ENCODE measurements at regions not wholly inside any gene's neighbourhood (a gene's known extent, or its start where the extent isn't known, plus 50 kb on each side); places are given as distances from the start of the nearest gene placed in this dataset.
"Not testable (repeated sequence)": the region's sequence is repeated elsewhere in the genome, so short reads cannot be mapped to it uniquely, and the experiment has no call there.

DNA sequence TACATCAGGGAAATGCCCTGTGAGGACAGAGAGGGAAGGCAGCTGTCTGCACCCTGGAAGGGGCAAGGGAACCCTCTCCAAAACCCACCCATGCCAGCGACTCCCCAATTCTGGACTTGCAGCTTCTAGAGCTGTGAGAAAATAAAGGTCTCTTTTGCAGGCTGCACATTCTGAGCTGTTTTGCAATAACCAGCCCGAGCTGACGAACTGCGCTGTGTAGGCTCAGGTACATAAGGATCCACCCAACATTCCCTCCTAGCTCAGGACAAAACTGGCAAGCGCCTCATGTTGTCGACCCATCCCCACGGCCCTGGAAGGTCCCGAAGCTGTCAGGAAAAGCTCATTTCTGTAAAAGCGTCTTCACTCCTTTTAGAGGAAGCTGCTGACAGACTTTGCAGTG lies 271.8 kb downstream of the CRLF2 start:
- no peak for DNase-seq

DNA sequence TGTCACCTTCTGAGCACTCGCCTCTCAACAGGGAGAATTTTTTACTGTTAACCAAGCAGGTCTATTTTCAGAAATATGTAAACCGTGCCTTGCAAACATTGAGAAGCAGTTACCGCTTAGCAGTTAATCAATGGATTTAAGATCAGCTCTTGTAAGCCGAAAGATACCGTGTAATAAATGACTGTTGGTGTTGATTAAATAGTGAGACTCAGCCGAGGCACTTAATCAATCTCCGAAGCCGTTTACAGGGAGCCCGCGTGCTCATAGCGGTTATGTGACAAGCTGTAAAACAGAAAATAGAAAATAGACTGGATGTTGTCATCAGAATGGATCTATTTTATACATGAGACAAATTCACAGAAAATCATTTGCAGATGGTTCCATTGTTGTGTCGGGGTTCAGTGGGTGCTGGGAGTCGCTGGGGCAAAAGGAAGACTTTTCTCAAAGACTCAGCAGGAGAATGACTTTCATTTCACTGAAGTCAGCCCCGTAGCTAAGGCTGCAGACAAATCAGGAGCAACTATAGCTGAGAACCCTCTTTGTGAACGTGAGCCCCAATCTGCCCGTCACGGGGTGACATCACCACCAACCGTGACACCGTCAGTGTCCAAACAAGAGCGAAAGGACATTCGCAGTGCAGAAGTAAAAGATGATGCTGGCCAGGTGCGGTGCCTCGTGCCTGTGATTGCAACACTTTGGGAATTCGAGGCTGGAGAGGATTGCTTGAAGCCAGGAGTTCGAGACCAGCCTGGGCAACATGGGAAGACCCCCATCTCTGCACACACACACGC lies 275.3 kb downstream of the CRLF2 start:
- DNase-seq = no peak

DNA sequence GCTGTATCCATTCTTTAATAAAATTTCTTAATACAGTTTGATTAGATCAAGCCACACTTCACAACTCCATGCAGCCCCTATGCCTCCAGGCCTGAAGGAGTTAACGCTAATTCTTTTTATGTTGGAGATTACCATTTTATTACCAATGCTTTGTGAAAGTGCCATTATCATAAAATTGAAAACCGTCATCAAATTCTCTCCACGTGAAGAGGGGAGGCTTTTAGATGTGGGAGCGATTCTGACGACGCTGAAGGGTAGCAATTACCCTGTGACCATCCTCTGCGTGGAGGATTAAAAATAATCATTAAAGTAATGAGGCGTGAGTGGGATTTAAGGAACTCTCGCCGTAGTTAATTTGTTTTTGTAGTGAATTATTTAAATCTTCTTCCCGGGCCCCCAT lies 278.8 kb downstream of the CRLF2 start:
- no peak for DNase-seq

DNA sequence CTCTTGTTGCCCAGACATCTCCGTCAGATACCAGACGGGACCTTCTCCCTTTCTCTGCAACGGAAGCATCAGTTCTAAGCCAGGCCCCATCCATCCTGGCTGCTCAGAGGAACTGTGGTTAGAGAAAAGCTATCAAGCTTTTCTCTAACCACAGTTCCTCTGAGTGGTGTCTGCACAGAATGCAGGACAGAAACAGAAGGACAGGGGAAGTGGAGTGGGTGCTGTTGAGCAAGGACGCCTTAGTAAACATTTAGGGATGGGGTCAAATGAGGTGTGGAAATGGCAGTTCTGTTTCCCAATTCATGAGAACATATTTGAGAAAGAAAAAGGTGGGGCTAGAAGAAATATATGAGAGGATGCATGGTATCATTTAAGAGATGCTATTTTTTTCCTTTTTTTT lies 283.8 kb downstream of the CRLF2 start:
- no peak for DNase-seq

GRCh38 chrX:926991-927390 lies 285.5 kb downstream of the CRLF2 start:
- no peak for DNase-seq

DNA sequence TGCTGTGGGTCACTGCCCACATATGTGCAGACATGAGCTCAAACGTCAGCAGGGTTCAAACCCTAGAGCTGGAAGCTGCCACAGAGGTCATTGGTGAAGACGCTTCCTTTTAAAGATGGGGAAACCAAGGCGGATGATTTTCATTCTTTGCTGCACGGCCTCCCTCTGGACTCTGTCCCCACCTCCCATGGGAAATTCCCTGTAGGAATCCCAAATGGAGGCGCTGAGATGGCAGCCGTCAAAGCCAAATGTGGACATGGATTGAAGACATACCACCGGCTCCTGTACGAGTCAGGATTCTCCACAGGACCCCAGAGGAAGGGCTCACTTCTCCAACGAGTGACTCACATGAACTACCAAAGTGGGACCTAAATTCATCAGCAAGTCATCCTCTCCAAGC lies 286.4 kb downstream of the CRLF2 start:
- no peak for DNase-seq

DNA sequence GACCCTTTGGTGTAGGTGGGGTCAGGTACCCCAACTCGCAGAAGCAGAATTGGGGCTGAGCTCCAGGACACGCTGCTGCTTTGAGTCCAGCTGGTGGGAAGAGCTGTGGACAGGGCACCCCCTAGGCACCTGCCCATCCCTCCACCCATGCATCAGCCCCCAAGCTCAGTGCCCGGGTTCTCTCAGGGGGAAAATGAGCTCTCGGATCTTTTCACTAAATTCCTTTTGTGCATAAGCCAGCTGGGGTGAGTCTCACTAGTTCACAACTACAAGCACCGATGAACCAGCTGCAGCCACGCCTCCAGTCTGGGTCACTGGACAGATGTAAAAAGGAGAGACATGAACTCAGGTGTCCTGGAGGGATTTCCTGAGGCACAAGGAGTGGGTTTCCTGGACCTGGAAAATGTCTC lies 286.8 kb downstream of the CRLF2 start:
- DNase-seq = no peak

DNA sequence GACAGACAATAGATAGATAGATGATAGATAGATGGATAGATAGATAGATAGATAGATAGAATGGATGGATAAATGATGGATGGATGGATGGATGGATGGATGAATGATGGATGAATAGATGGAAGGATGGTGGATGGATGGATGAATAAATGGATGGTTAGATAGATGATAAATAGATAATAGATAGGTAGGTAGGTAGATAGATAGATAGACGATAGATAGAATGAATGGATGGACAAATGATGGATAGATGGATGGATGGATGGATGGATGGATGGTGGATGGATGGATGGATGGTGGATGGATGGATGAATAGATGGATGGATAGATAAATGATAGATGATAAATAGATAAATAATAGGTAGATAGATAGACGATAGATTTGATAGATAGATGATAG lies 287.4 kb downstream of the CRLF2 start:
- no peak for DNase-seq

DNA sequence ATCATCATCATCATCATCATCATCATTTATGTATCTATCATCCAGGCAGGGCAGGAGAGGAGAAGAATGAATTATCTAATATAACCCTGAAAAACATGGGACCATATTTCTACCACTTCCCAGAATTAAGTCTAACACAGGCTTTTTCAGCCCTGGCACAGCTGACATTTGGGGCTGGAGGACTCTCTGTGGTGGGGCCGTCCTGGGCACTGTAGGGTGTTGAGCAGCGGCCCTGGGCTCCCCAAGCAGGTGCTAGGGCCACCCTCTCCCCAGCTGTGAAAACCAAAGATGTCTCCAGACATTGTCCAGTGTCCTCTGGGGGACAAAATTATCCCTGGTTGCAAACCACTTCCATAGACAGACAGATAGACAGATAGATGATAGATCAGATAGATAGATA lies 288.4 kb downstream of the CRLF2 start:
- DNase-seq = no peak

DNA sequence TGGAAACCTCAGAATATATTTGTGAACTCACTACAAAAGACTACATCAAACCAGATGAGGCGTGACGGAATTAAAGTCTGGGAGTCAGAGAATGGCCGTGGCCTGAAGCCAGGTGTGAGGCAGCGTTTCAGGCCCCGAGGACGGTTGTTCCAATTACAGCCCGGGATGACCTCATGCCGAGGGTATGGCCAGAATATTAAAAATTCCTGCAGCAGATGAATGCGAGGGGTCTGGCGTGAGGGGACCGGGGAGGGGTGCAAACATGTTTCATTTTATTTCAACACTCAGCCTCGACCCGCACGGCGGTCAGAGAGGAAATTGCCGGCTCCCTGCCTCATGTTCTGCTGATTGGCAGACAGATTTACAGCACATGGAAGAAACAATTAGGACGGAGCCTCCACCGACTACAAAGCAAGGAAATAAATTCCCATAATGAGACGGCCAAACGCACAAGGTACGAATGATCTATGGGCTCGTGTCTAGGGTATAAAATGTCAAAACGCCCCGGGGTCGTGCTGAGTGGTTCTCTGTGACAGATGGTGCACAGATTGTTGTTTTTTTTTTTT lies 289.7 kb downstream of the SHOX start:
- no peak for DNase-seq

DNA sequence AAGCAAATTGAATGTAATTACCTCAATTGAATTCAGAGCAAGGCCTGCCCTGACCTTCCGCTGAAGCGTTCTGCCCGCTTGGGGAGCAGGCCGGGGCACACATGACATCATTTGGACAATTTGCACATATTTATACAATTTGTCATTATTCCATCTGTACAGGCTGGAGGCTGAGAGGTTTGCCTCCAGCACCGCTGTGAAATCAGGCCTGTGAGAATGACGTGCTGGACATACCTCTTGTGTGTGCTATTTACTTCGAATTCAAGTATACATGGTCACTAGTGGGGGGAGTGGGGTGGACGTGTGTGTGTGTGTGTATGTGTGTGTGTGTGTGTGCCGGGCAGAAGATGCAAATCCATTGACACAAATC lies 285.6 kb downstream of the SHOX start:
- DNase-seq = no peak

- no peak for DNase-seq
Observed at GRCh38 chrX:915427-916229, 285.0 kb downstream of the SHOX start.

- DNase-seq = no peak
Observed at GRCh38 chrX:914206-914605, 283.6 kb downstream of the SHOX start.

- no peak for DNase-seq
Observed at GRCh38 chrX:912677-913076, 282.1 kb downstream of the SHOX start.

DNA sequence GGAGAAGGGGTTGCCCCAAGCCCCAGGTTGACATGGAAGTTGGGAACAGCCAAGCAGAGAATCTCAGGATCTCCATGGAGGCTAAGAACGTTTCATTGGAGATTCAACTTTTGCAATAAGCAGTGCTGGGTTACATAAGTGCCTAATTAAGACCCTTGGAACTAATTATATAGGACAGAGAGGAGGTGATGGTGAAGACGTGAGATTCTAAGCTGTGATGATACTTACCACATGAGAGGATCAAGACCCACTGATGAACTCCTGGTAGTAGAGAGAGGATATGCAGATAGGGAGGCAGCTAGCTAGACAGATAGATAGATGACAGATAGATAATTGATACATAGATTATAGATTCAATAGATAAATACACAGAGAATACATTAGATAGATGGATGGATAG lies 278.5 kb downstream of the SHOX start:
- DNase-seq = not testable (repeated sequence)

- no peak for DNase-seq
Observed at GRCh38 chrX:906586-906985, 276.0 kb downstream of the SHOX start.

DNA sequence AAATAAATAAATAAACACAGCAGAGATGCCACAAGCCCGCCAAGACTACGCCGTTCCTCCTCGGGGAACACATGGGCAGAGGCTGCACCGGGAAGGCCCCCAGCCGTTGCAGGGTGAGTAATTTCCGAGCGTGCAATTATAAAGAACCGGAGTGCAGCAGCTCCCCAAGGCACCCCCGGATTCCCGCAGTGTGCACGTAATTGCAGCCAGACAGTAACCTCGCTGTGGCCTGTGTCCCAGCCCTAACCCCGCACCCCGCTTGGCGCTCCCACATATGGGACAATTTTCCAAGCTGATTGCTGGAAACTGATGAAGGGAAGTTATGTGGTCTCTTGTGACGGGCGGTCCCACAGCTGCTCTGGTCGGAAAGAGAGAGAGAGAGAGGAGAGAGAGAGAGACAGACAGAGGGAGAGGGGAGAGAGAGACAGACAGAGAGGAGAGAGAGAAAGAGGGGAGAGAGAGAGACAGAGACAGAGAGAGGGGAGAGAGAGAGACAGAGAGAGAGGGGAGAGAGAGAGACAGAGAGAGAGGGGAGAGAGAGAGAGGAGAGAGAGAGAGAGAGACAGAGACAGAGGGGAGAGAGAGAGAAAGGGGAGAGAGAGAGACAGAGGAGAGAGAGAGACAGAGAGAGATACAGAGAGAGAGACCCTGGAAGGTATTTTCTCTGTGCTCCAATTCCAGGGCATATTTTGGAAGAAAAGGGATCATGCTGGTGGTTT lies 275.4 kb downstream of the SHOX start:
- no peak for DNase-seq

DNA sequence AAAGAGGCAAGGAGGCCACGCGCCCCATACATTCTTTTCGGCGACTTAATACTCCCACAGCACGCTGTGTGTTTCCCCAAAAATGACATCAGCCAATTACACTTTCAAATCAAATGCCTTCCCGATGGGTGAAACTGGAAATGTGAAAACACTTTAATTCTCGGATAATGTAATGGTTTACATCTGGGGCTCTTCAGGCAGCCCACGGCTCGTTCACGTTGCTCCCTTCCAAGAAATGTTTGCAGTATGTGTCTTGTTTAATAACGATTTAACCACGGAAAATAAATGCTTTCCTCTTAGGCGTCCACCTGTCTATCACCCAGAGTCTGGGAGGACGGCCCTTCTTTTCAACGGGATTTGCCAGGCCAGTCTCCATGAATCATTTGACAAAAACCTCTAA lies 272.5 kb downstream of the SHOX start:
- no peak for DNase-seq

DNA sequence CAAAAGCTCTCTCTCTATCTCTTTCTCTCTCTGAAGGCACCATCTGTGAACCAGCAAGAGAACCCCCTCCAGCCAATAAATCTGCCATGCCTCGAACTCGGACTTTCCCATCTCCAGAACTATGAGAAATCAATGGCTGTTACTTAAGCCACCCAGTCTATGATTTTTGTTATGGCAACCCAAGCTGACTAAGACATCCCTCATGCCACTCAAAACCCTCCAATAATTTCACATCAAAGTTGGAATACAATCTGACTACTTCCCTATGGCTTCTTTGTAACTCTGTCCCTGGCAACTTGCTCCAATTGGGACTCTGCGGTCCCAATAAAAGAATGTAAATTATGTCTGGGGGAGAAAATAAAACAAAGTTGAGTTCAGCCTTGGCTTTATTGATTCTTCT lies 265.7 kb downstream of the SHOX start:
- DNase-seq = no peak

GRCh38 chrX:889966-890651 lies 259.5 kb downstream of the SHOX start:
- no peak for DNase-seq

GRCh38 chrX:887724-888123 lies 257.1 kb downstream of the SHOX start:
- not testable (repeated sequence) for DNase-seq

DNA sequence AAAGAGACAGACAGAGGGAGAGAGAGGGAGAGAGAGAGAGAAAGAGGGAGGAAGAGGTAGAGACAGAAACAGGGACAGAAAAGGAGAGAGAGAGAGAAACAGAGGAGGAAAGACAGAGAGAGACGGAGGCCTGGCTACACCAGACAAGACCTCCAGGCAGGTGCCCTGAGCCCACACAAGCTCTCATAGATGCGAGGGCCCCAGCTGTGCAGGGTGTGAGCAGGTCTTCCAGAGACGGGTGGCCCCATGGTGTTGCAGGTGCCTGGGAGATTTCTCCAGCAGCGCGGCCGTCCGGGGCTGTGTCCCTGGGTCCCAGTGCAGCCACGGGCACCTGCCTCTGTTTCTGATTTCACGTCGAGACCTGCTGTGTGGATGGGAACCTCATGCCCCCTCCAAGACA lies 253.0 kb downstream of the SHOX start:
- no peak for DNase-seq

All from activated T-cell treated with anti-CD3 and anti-CD28 coated beads, Interleukin-2, amount 50 U/mL, for 1 hour (primary cell).